DMS114 treated with DMSO at 0.1 percent for 48 hours (cell line): ENCODE measurements at regions not wholly inside any gene's neighbourhood (a gene's known extent, or its start where the extent isn't known, plus 50 kb on each side); places are given as distances from the start of the nearest gene placed in this dataset.
"Not testable (repeated sequence)": the region's sequence is repeated elsewhere in the genome, so short reads cannot be mapped to it uniquely, and the experiment has no call there.

Experiments
- DNase-seq: peaks from one replicate; lab custom pipeline; 2025; ENCODE audit not compliant: unreplicated experiment; lab: John Stamatoyannopoulos, UW

- DNase-seq, result no peak
Observed at GRCh38 chr6:134584847-134585516, 267.1 kb upstream of the SGK1 start.

GRCh38 chr6:134577998-134578397, 260.1 kb upstream of the SGK1 start:
- no peak for DNase-seq

- no peak for DNase-seq
Observed at GRCh38 chr6:134575221-134575620, 257.3 kb upstream of the SGK1 start.

GRCh38 chr6:134574491-134574890, 256.6 kb upstream of the SGK1 start:
- no peak for DNase-seq

- not testable (repeated sequence) for DNase-seq
Observed at GRCh38 chr6:134569996-134570395, 252.1 kb upstream of the SGK1 start.

- no peak for DNase-seq
Observed at GRCh38 chr6:134564705-134565104, 246.8 kb upstream of the SGK1 start.

GRCh38 chr6:134560019-134560418, 242.1 kb upstream of the SGK1 start:
- DNase-seq, result no peak

- DNase-seq, result no peak
Observed at GRCh38 chr6:134557509-134557908, 239.6 kb upstream of the SGK1 start.

- DNase-seq, result no peak
Observed at GRCh38 chr6:134555672-134556071, 237.8 kb upstream of the SGK1 start.

- DNase-seq, result no peak
Observed at GRCh38 chr6:134553936-134554335, 236.0 kb upstream of the SGK1 start.

- no peak for DNase-seq
Observed at GRCh38 chr6:134551245-134551960, 233.5 kb upstream of the SGK1 start.

- DNase-seq, result no peak
Observed at GRCh38 chr6:134550604-134551003, 232.7 kb upstream of the SGK1 start.

GRCh38 chr6:134549854-134550253, 231.9 kb upstream of the SGK1 start:
- DNase-seq, result no peak

- no peak for DNase-seq
Observed at GRCh38 chr6:134546962-134547645, 229.2 kb upstream of the SGK1 start.

- DNase-seq, result no peak
Observed at GRCh38 chr6:134544737-134545136, 226.8 kb upstream of the SGK1 start.

- DNase-seq, result no peak
Observed at GRCh38 chr6:134543128-134543527, 225.2 kb upstream of the SGK1 start.

GRCh38 chr6:134541001-134541400, 223.1 kb upstream of the SGK1 start:
- no peak for DNase-seq

- DNase-seq, result no peak
Observed at GRCh38 chr6:134539865-134540323, 222.0 kb upstream of the SGK1 start.

GRCh38 chr6:134537765-134538164, 219.9 kb upstream of the SGK1 start:
- not testable (repeated sequence) for DNase-seq

GRCh38 chr6:134537146-134537555, 219.2 kb upstream of the SGK1 start:
- DNase-seq, result no peak

- DNase-seq, result no peak
Observed at GRCh38 chr6:134535831-134536230, 217.9 kb upstream of the SGK1 start.

GRCh38 chr6:134534708-134535149, 216.8 kb upstream of the SGK1 start:
- no peak for DNase-seq
